C4-2B (cell line): ENCODE measurements at regions not wholly inside any gene's neighbourhood (a gene's known extent, or its start where the extent isn't known, plus 50 kb on each side); places are given as distances from the start of the nearest gene placed in this dataset.

ENCODE experiments used
- CTCF ChIP-seq: fragments of 450-650 bp; conservative IDR thresholded peaks from 2 replicates; pipeline ENCODE4 v1.5.1; 2017; ENCODE audit warnings: mild to moderate bottlenecking
- ZFX ChIP-seq: fragments of 450-650 bp; IDR thresholded peaks from 2 replicates; pipeline ENCODE4 v1.6.1; 2017

GRCh38 chr1:187236676-187237075, 407.9 kb downstream of the PLA2G4A start:
- TF ChIP-seq CTCF (no peak), ZFX (no peak)
